Stimulated activated CD8-positive, alpha-beta memory T cell treated with anti-CD3 and anti-CD28 coated beads, Interleukin-7, amount 100 ng/mL, for 4 hours (primary cell): ENCODE measurements at regions not wholly inside any gene's neighbourhood (a gene's known extent, or its start where the extent isn't known, plus 50 kb on each side); places are given as distances from the start of the nearest gene placed in this dataset.

Experiments used
- DNase-seq, 2 donors: peaks; one replicate each; pipeline ENCODE4 v3.0.0-alpha.2; 2020; ENCODE audit warnings: low read depth in 2 of 2

- DNase-seq: no peak
Observed at GRCh38 chr5:133708331-133708850, 96.0 kb upstream of the FSTL4 start.

GRCh38 chr5:133707629-133708028, 95.3 kb upstream of the FSTL4 start:
- no peak for DNase-seq

GRCh38 chr5:133706506-133707430, 94.4 kb upstream of the FSTL4 start:
- no peak for DNase-seq

- no peak for DNase-seq
Observed at GRCh38 chr5:133705331-133705730, 93.0 kb upstream of the FSTL4 start.

- DNase-seq: no peak
Observed at GRCh38 chr5:133704411-133704810, 92.1 kb upstream of the FSTL4 start.

GRCh38 chr5:133703935-133704334, 91.6 kb upstream of the FSTL4 start:
- no peak for DNase-seq

- no peak for DNase-seq
Observed at GRCh38 chr5:133702791-133703770, 90.7 kb upstream of the FSTL4 start.

- DNase-seq: no peak
Observed at GRCh38 chr5:133701871-133702270, 89.5 kb upstream of the FSTL4 start.

GRCh38 chr5:133700251-133700650, 87.9 kb upstream of the FSTL4 start:
- no peak for DNase-seq

- no peak for DNase-seq
Observed at GRCh38 chr5:133698646-133699526, 86.5 kb upstream of the FSTL4 start.

- DNase-seq: no peak
Observed at GRCh38 chr5:133698259-133698554, 85.9 kb upstream of the FSTL4 start.

GRCh38 chr5:133697536-133698258, 85.4 kb upstream of the FSTL4 start:
- no peak for DNase-seq

- DNase-seq: no peak
Observed at GRCh38 chr5:133696782-133697507, 84.6 kb upstream of the FSTL4 start.

- no peak for DNase-seq
Observed at GRCh38 chr5:133696006-133696584, 83.8 kb upstream of the FSTL4 start.

GRCh38 chr5:133694181-133694831, 82.0 kb upstream of the FSTL4 start:
- no peak for DNase-seq

GRCh38 chr5:133691448-133691847, 79.1 kb upstream of the FSTL4 start:
- DNase-seq: no peak

- no peak for DNase-seq
Observed at GRCh38 chr5:133690746-133691145, 78.4 kb upstream of the FSTL4 start.

- DNase-seq: no peak
Observed at GRCh38 chr5:133688391-133688790, 76.0 kb upstream of the FSTL4 start.
